ENCODE measurements at regions not wholly inside any gene's neighbourhood (a gene's known extent, or its start where the extent isn't known, plus 50 kb on each side); places are given as distances from the start of the nearest gene placed in this dataset.
"Not testable (repeated sequence)": the region's sequence is repeated elsewhere in the genome, so short reads cannot be mapped to it uniquely, and the experiment has no call there.

- no peak for TF ChIP-seq CTCF (IDR thresholded peaks at IDR 0.05)
- 97 to 98% methylated on average over 2 of the region's 2 CpGs for WGBS, 2 donors
- Histone ChIP-seq H3K27me3 (no peaks in the 10 kb centered on the region), H3K36me3 (no peaks in the 10 kb centered on the region), H3K27ac (no peak overlapping the region), H3K4me3 (no peak overlapping the region), H3K9me3 (no peaks in the 10 kb centered on the region), H3K4me1 (peaks cover 0 to 36% (median 21%) of the 10 kb centered on the region in 3 donors)
- intact Hi-C loops (cut with DNase I): no loop called here
- no peak for ATAC-seq
- no peak for DNase-seq
- FAIRE-seq: no peak
These were observed 149.0 kb upstream of the DPH6 start for GRCh38 chr15:35695003-35695402.

GRCh38 chr15:35696767-35697231, 150.8 kb upstream of the DPH6 start:
- 85 to 88% methylated on average over 5 of the region's 5 CpGs for WGBS, 2 donors
- H3K27ac ChIP-seq: no peak overlapping the region
- DNase-seq (no peak), ATAC-seq (peak in 2 of 4 donors; percentile 31 to 51), FAIRE-seq (no peak)
- no peaks in the 10 kb centered on the region for H3K27me3 ChIP-seq
- H3K4me3 ChIP-seq: no peak overlapping the region
- no peaks in the 10 kb centered on the region for H3K36me3 ChIP-seq
- intact Hi-C loops (cut with DNase I): no loop called here
- TF ChIP-seq CTCF (IDR thresholded peaks at IDR 0.05): no peak
- H3K9me3 ChIP-seq: no peaks in the 10 kb centered on the region
- H3K4me1 ChIP-seq: peaks cover 0 to 25% (median 12%) of the 10 kb centered on the region in 3 donors

- peak in 3 of 4 donors; percentile 56 to 66 (median 63) for ATAC-seq
- H3K27ac ChIP-seq: no peak overlapping the region
- H3K4me3 ChIP-seq: no peak overlapping the region
- intact Hi-C loops (cut with DNase I): no loop called here
- H3K4me1 ChIP-seq: peaks cover 0 to 25% (median 12%) of the 10 kb centered on the region in 3 donors
- FAIRE-seq: no peak
- peak in 1 of 6 donors; percentile 5 for DNase-seq
- no peaks in the 10 kb centered on the region for H3K36me3 ChIP-seq
- no peaks in the 10 kb centered on the region for H3K27me3 ChIP-seq
- no peak for TF ChIP-seq CTCF (IDR thresholded peaks at IDR 0.05)
- 26 to 34% methylated on average over 8 of the region's 8 CpGs for WGBS, 2 donors
- no peaks in the 10 kb centered on the region for H3K9me3 ChIP-seq
These were observed 151.8 kb upstream of the DPH6 start for GRCh38 chr15:35697549-35698299.

- intact Hi-C loops (cut with DNase I): no loop called here
- no peak overlapping the region for H3K4me3 ChIP-seq
- WGBS, 2 donors: 84% methylated on average over 4 of the region's 4 CpGs
- no peak for FAIRE-seq
- no peak for TF ChIP-seq CTCF (IDR thresholded peaks at IDR 0.05)
- H3K9me3 ChIP-seq: no peaks in the 10 kb centered on the region
- no peak for DNase-seq
- no peak overlapping the region for H3K27ac ChIP-seq
- no peaks in the 10 kb centered on the region for H3K36me3 ChIP-seq
- peaks cover 0 to 19% (median 11%) of the 10 kb centered on the region in 3 donors for H3K4me1 ChIP-seq
- no peaks in the 10 kb centered on the region for H3K27me3 ChIP-seq
- no peak for ATAC-seq
These were observed 152.4 kb upstream of the DPH6 start for GRCh38 chr15:35698331-35698730.

GRCh38 chr15:35698966-35699575, 153.1 kb upstream of the DPH6 start:
- ATAC-seq: no peak
- 71 to 75% methylated on average over 2 of the region's 2 CpGs for WGBS, 2 donors
- Histone ChIP-seq H3K27me3 (no peaks in the 10 kb centered on the region), H3K9me3 (no peaks in the 10 kb centered on the region), H3K36me3 (no peaks in the 10 kb centered on the region), H3K4me1 (peaks cover 0 to 12% (median 7%) of the 10 kb centered on the region in 3 donors), H3K27ac (no peak overlapping the region), H3K4me3 (no peak overlapping the region)
- FAIRE-seq: no peak
- intact Hi-C loops (cut with DNase I): no loop called here
- TF ChIP-seq CTCF (IDR thresholded peaks at IDR 0.05): no peak
- no peak for DNase-seq

GRCh38 chr15:35700091-35700593, 154.2 kb upstream of the DPH6 start:
- H3K9me3 ChIP-seq; intact Hi-C loops (cut with DNase I); ATAC-seq; H3K27ac ChIP-seq; H3K4me3 ChIP-seq; H3K36me3 ChIP-seq; DNase-seq; H3K27me3 ChIP-seq; FAIRE-seq: not testable (repeated sequence)
- peaks cover 0 to 13% (median 9%) of the 10 kb centered on the region in 3 donors for H3K4me1 ChIP-seq
- 72 to 85% methylated on average over 5 of the region's 5 CpGs for WGBS, 2 donors

Data from pancreas (tissue), 10 donors.